K562 (cell line): ENCODE measurements at regions not wholly inside any gene's neighbourhood (a gene's known extent, or its start where the extent isn't known, plus 50 kb on each side); places are given as distances from the start of the nearest gene placed in this dataset.
A peak's percentile ranks its signal among the peaks of the same experiment; 100 is the strongest.

Experiments used
- ATAC-seq: fragments of 200-7000 bp; cut with Tn5 transposase; 3 replicates; pipeline ENCODE4 v1.9.1; 2020; ENCODE audit warnings: moderate library complexity
- BruUV-seq: library from RNA; stranded (reverse); fragments of 400-500 nt; replicated peaks from 2 replicates; lab custom pipeline; 2021; lab: Mats Ljungman, UMichigan
- CTCF ChIA-PET: fragments of 300-600 bp; formaldehyde crosslinking; extraction: SDS; loops from one replicate; lab custom pipeline; 2021; ENCODE audit warnings: low intra/inter-chr PET ratio; lab: Yijun Ruan, JAX
- POLR2A ChIA-PET: fragments of 300-600, 350-650 bp; sonication (Branson Sonifier 250); formaldehyde crosslinking; extraction: SDS; loops from one replicate; lab custom pipeline; 2021; ENCODE audit warnings: antibody characterized with exemption, inconsistent platforms; lab: Yijun Ruan, JAX
- DNase-seq, 4 experiments: peaks; one replicate each; pipeline versions ENCODE4 v3.0.0 to v3.0.0-alpha.2; 2011 to 2018; ENCODE audit warnings: low spot score in 3 of 4, mixed read lengths in 3 of 4; ENCODE audit errors: extremely low read depth in 1 of 4
- FAIRE-seq: peaks from 2 replicates; lab custom pipeline; 2011; peaks lifted over from hg19 to GRCh38; lab: Jason Lieb, UNC
- H2AFZ ChIP-seq: 2 replicates; pipeline ENCODE4 v1.6.0; 2011; ENCODE audit warnings: low read depth, low read length, control low read depth, inconsistent platforms
- H3K27ac ChIP-seq: fragments of 200-600 bp; 3 replicates; pipeline ENCODE4 v1.8.0; 2011; ENCODE audit warnings: low read depth, mild to moderate bottlenecking, control low read depth, inconsistent platforms, low read length, moderate library complexity, mixed read lengths; ENCODE audit errors: extremely low read depth
- H3K27me3 ChIP-seq, 2 experiments: fragments of 300-600 bp in 1 of 2; 2 replicates in 1 of 2; 3 replicates in 1 of 2; pipeline versions ENCODE4 v1.6.0 to v1.8.0; 2011; ENCODE audit warnings: inconsistent platforms in 2 of 2, low read length in 2 of 2, mild to moderate bottlenecking in 1 of 2, mixed read lengths in 1 of 2, moderate library complexity in 1 of 2; ENCODE audit not compliant: control insufficient read depth in 2 of 2, insufficient read depth in 2 of 2
- H3K36me3 ChIP-seq: fragments of 300-600 bp; 3 replicates; pipeline ENCODE4 v1.8.0; 2011; ENCODE audit warnings: mild to moderate bottlenecking, low read length, inconsistent platforms; ENCODE audit not compliant: control insufficient read depth, insufficient read depth
- H3K4me1 ChIP-seq, 2 experiments: fragments of 200-600 bp in 1 of 2; replicated peaks in 1 of 2; 2 replicates in 1 of 2; 3 replicates in 1 of 2; pipeline versions ENCODE4 v1.5.1 to v1.8.0; 2011; ENCODE audit warnings: inconsistent platforms in 2 of 2, low read length in 2 of 2, mild to moderate bottlenecking in 1 of 2, mixed read lengths in 1 of 2, moderate library complexity in 1 of 2; ENCODE audit not compliant: control insufficient read depth in 2 of 2, insufficient read depth in 2 of 2
- H3K4me2 ChIP-seq: 2 replicates; pipeline ENCODE4 v1.6.1; 2011; ENCODE audit warnings: low read length, control low read depth, inconsistent platforms, mixed read lengths; ENCODE audit not compliant: insufficient read depth
- H3K4me3 ChIP-seq: fragments of 200-600 bp; sonication (generic), shearing (Covaris generic); 2 replicates; pipeline ENCODE4 v1.5.1; 2016; ENCODE audit warnings: control low read depth, inconsistent platforms
- H3K79me2 ChIP-seq: fragments of 200-600 bp; 3 replicates; pipeline ENCODE4 v1.8.0; 2011; ENCODE audit warnings: low read length, inconsistent platforms; ENCODE audit not compliant: control insufficient read depth, insufficient read depth
- H3K9ac ChIP-seq, 2 experiments: 2 replicates each; pipeline versions ENCODE4 v1.6.0 to v1.6.1; 2011; ENCODE audit warnings: low read depth in 2 of 2, low read length in 2 of 2, control low read depth in 1 of 2, inconsistent platforms in 1 of 2, mild to moderate bottlenecking in 1 of 2, mixed read lengths in 1 of 2; ENCODE audit not compliant: insufficient read depth in 1 of 2
- H3K9me1 ChIP-seq: one replicate; pipeline ENCODE4 v1.6.0; 2011; ENCODE audit warnings: inconsistent platforms, mild to moderate bottlenecking, low read length, moderate library complexity; ENCODE audit not compliant: control insufficient read depth, insufficient read depth
- H3K9me3 ChIP-seq: replicated peaks from 2 replicates; pipeline ENCODE4 v1.5.1; 2011; ENCODE audit warnings: low read depth, low read length, inconsistent platforms; ENCODE audit not compliant: control insufficient read depth, insufficient read depth
- H4K20me1 ChIP-seq: replicated peaks from 2 replicates; pipeline ENCODE4 v1.6.1; 2011; ENCODE audit warnings: low read length, inconsistent platforms, mixed read lengths; ENCODE audit not compliant: control insufficient read depth, insufficient read depth
- CEBPG ChIP-seq, 3 experiments: fragments of 200-800 bp in 1 of 3; sonication (Bioruptor generic) in 1 of 3; sonication (generic) in 1 of 3; formaldehyde crosslinking in 1 of 3; IDR thresholded peaks in 2 of 3; conservative IDR thresholded peaks in 1 of 3; 2 replicates each; pipeline versions ENCODE4 v1.6.1 to v1.8.0; 2016 to 2022; ENCODE audit warnings: missing compliant biosample characterization in 2 of 3, missing genetic modification characterization in 2 of 3, mild to moderate bottlenecking in 1 of 3, missing genetic modification reagents in 1 of 3
- CHD2 ChIP-seq: IDR thresholded peaks from 2 replicates; pipeline ENCODE4 v1.6.1; 2011; ENCODE audit warnings: low read depth, low read length
- HDGF ChIP-seq: fragments of 450-650 bp; IDR thresholded peaks from 2 replicates; pipeline ENCODE4 v1.6.1; 2016
- HLTF ChIP-seq: fragments of 450-650 bp; IDR thresholded peaks from 2 replicates; pipeline ENCODE4 v1.6.1; 2016
- KLF1 ChIP-seq: fragments of 450-650 bp; IDR thresholded peaks from 2 replicates; pipeline ENCODE4 v1.6.1; 2016; ENCODE audit warnings: missing genetic modification characterization, missing compliant biosample characterization
- ZNF551 ChIP-seq: fragments of 250-450 bp; sonication (Bioruptor Pico); IDR thresholded peaks from 2 replicates; pipeline ENCODE4 v1.5.0; 2021; ENCODE audit warnings: mild to moderate bottlenecking, moderate library complexity
- WGBS: fragments of 100-300 bp; shearing (Covaris generic); methylation state at CpG from one replicate; pipeline ENCODE4 v1.1.6; 2016; ENCODE audit warnings: low coverage, mixed read lengths; ENCODE audit not compliant: insufficient coverage; ENCODE audit errors: missing lambda C conversion rate; 5-methylcytosine and 5-hydroxymethylcytosine counted together
- in situ Hi-C: fragments of 300-500 bp; cut with MboI; formaldehyde crosslinking; loops from 4 replicates; pipeline ENCODE4 v1.15.0; 2018; ENCODE audit warnings: inconsistent platforms, mixed read lengths
- intact Hi-C: fragments of 100-400 bp; cut with micrococcal nuclease; formaldehyde crosslinking; loops from 2 replicates; pipeline ENCODE4 v1.14.2; 2022
- TF ChIP-seq, protein P1 (sequence below): sonication (generic); formaldehyde crosslinking; IDR thresholded peaks from 2 replicates; pipeline ENCODE4 v1.8.0; 2022; ENCODE audit warnings: mild to moderate bottlenecking, missing genetic modification reagents
- TF ChIP-seq, protein P2 (sequence below): fragments of 250-450 bp; sonication (Bioruptor Pico); IDR thresholded peaks from 2 replicates; pipeline ENCODE4 v1.8.0; 2022; ENCODE audit warnings: inconsistent platforms

- no peaks in the 10 kb centered on the region for H3K4me1 ChIP-seq
- POLR2A ChIA-PET, result interaction anchor here (1.1 kb wide), 1 partner anchor 13 kb away, joined by 4 read pairs; no protein-coding TSS in a partner anchor
- H2AFZ ChIP-seq, result no peak overlapping the region
- ATAC-seq (no peak), FAIRE-seq (no peak), DNase-seq (no peak)
- no peaks in the 10 kb centered on the region for H3K9me3 ChIP-seq
- H3K27me3 ChIP-seq, result peaks cover 0 to 5% of the 10 kb centered on the region in 2 experiments; a peak in 2 of 5 replicates
- no peak overlapping the region for H3K4me3 ChIP-seq
- no peak overlapping the region for H3K4me2 ChIP-seq
- BruUV-seq, result no TSS peak
- no peaks in the 10 kb centered on the region for H3K36me3 ChIP-seq
- CTCF ChIA-PET, result no interaction called here
- no peaks in the 10 kb centered on the region for H3K9me1 ChIP-seq
- in situ Hi-C loops, result no loop called here
- H4K20me1 ChIP-seq, result no peaks in the 10 kb centered on the region
- H3K9ac ChIP-seq, result no peak overlapping the region
- H3K79me2 ChIP-seq, result no peaks in the 10 kb centered on the region
- no peak for TF ChIP-seq CEBPG (CRISPR knock-in tag; IDR thresholded peaks at IDR 0.05)
- 0 out of 4 replicates have a peak, but pooled peaks of 1 of the 2 experiments have one; percentile 15 for TF ChIP-seq CEBPG (tag; conservative IDR thresholded peaks at IDR 0.05 in 1 of 2, IDR thresholded peaks at IDR 0.05 in 1 of 2)
- no peak for TF ChIP-seq ZNF551 (CRISPR knock-in tag)
- intact Hi-C loops, result no loop called here
- no peak overlapping the region for H3K27ac ChIP-seq
Measured at GRCh38 chr6:156457601-156458000, 319.6 kb upstream of the ARID1B start.

- DNase-seq (no peak), FAIRE-seq (no peak)
- Histone ChIP-seq H3K27ac (no peak overlapping the region), H3K4me1 (no peaks in the 10 kb centered on the region), H2AFZ (no peak overlapping the region), H3K36me3 (no peaks in the 10 kb centered on the region), H3K27me3 (0 out of 5 replicates have a peak, but pooled peaks cover 0 to 2% of the 10 kb centered on the region in 2 experiments), H4K20me1 (no peaks in the 10 kb centered on the region), H3K4me2 (no peak overlapping the region)
- CTCF ChIA-PET, result no interaction called here
- intact Hi-C loops, result no loop called here
- WGBS, result 12% methylated on average over 3 of the region's 4 CpGs
- TF ChIP-seq HLTF, result no peak
- no peak for TF ChIP-seq KLF1
- TF ChIP-seq HDGF, result no peak
- no peak for TF ChIP-seq CHD2
- TF ChIP-seq, protein P1, sequence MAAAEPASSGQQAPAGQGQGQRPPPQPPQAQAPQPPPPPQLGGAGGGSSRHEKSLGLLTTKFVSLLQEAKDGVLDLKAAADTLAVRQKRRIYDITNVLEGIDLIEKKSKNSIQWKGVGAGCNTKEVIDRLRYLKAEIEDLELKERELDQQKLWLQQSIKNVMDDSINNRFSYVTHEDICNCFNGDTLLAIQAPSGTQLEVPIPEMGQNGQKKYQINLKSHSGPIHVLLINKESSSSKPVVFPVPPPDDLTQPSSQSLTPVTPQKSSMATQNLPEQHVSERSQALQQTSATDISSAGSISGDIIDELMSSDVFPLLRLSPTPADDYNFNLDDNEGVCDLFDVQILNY (CRISPR knock-in tag), result no peak
- TF ChIP-seq, protein P2, sequence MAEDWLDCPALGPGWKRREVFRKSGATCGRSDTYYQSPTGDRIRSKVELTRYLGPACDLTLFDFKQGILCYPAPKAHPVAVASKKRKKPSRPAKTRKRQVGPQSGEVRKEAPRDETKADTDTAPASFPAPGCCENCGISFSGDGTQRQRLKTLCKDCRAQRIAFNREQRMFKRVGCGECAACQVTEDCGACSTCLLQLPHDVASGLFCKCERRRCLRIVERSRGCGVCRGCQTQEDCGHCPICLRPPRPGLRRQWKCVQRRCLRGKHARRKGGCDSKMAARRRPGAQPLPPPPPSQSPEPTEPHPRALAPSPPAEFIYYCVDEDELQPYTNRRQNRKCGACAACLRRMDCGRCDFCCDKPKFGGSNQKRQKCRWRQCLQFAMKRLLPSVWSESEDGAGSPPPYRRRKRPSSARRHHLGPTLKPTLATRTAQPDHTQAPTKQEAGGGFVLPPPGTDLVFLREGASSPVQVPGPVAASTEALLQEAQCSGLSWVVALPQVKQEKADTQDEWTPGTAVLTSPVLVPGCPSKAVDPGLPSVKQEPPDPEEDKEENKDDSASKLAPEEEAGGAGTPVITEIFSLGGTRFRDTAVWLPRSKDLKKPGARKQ, result no peak
- TF ChIP-seq, all 486 proteins: peak for 0
- ATAC-seq, result no peak
- Histone ChIP-seq H3K9me3 (no peaks in the 10 kb centered on the region), H3K9me1 (no peaks in the 10 kb centered on the region), H3K4me3 (no peak overlapping the region), H3K9ac (no peak overlapping the region), H3K79me2 (no peaks in the 10 kb centered on the region)
- POLR2A ChIA-PET, result no interaction called here
- in situ Hi-C loops, result no loop called here
- BruUV-seq, result no TSS peak
Measured at GRCh38 chr6:156455847-156456246, 321.3 kb upstream of the ARID1B start.
